ENCODE measurements at regions not wholly inside any gene's neighbourhood (a gene's known extent, or its start where the extent isn't known, plus 50 kb on each side); places are given as distances from the start of the nearest gene placed in this dataset.

GRCh38 chr3:83302091-83302490, 1540.6 kb upstream of the GBE1 start:
- DNase-seq: no peak

- DNase-seq: no peak
Measured at GRCh38 chr3:83317605-83318004, 1556.2 kb upstream of the GBE1 start.

GRCh38 chr3:83320726-83321125, 1559.3 kb upstream of the GBE1 start:
- no peak for DNase-seq

GRCh38 chr3:83321457-83321856, 1560.0 kb upstream of the GBE1 start:
- DNase-seq: no peak

- DNase-seq: no peak
Measured at GRCh38 chr3:83321891-83322290, 1560.4 kb upstream of the GBE1 start.

- no peak for DNase-seq
Measured at GRCh38 chr3:83354205-83354604, 1592.8 kb upstream of the GBE1 start.

GRCh38 chr3:83393276-83393675, 1565.5 kb upstream of the CADM2 start:
- DNase-seq: no peak

- DNase-seq: no peak
Measured at GRCh38 chr3:83403927-83404326, 1554.9 kb upstream of the CADM2 start.

GRCh38 chr3:83426300-83426699, 1532.5 kb upstream of the CADM2 start:
- no peak for DNase-seq

- DNase-seq: no peak
Measured at GRCh38 chr3:83434880-83435587, 1523.8 kb upstream of the CADM2 start.

- DNase-seq: peak; percentile 37
Measured at GRCh38 chr3:83438188-83438587, 1520.6 kb upstream of the CADM2 start.

- DNase-seq: no peak
Measured at GRCh38 chr3:83453056-83453455, 1505.7 kb upstream of the CADM2 start.

- DNase-seq: peak; percentile 12
Measured at GRCh38 chr3:83454353-83454752, 1504.4 kb upstream of the CADM2 start.

GRCh38 chr3:83457551-83457950, 1501.2 kb upstream of the CADM2 start:
- DNase-seq: no peak

GRCh38 chr3:83460052-83460451, 1498.7 kb upstream of the CADM2 start:
- no peak for DNase-seq

- no peak for DNase-seq
Measured at GRCh38 chr3:83461411-83461810, 1497.4 kb upstream of the CADM2 start.

- DNase-seq: no peak
Measured at GRCh38 chr3:83477563-83477962, 1481.2 kb upstream of the CADM2 start.

GRCh38 chr3:83482402-83483070, 1476.3 kb upstream of the CADM2 start:
- no peak for DNase-seq

- no peak for DNase-seq
Measured at GRCh38 chr3:83496462-83496861, 1462.3 kb upstream of the CADM2 start.

- no peak for DNase-seq
Measured at GRCh38 chr3:83498361-83499016, 1460.3 kb upstream of the CADM2 start.

GRCh38 chr3:83500422-83500821, 1458.4 kb upstream of the CADM2 start:
- no peak for DNase-seq

GRCh38 chr3:83500931-83501330, 1457.9 kb upstream of the CADM2 start:
- no peak for DNase-seq

GRCh38 chr3:83513051-83513450, 1445.7 kb upstream of the CADM2 start:
- DNase-seq: no peak

- DNase-seq: no peak
Measured at GRCh38 chr3:83513677-83514076, 1445.1 kb upstream of the CADM2 start.

All from skin of body (tissue), 1 donor.